IgD-negative memory B cell (primary cell): ENCODE measurements at regions not wholly inside any gene's neighbourhood (a gene's known extent, or its start where the extent isn't known, plus 50 kb on each side); places are given as distances from the start of the nearest gene placed in this dataset.

Source experiments
- H3K27ac Mint-ChIP-seq, 3 donors: one replicate each; pipeline ENCODE4 v1.8.0; 2020 to 2022; ENCODE audit warnings: mild to moderate bottlenecking in 3 of 3, mixed read lengths in 3 of 3, moderate library complexity in 1 of 3
- H3K27me3 Mint-ChIP-seq: one replicate; pipeline ENCODE4 v1.8.0; 2021; ENCODE audit warnings: mixed read lengths
- H3K36me3 Mint-ChIP-seq: one replicate; pipeline ENCODE4 v1.8.0; 2020; ENCODE audit warnings: mild to moderate bottlenecking, mixed read lengths
- H3K4me1 Mint-ChIP-seq, 3 donors: one replicate each; pipeline ENCODE4 v1.8.0; 2020 to 2022; ENCODE audit warnings: mixed read lengths in 3 of 3, mild to moderate bottlenecking in 1 of 3
- H3K4me3 Mint-ChIP-seq, 4 donors: one replicate each; pipeline ENCODE4 v1.8.0; 2020 to 2022; ENCODE audit warnings: mild to moderate bottlenecking in 4 of 4, mixed read lengths in 4 of 4, moderate library complexity in 3 of 4
- H3K9me3 Mint-ChIP-seq, 3 donors: one replicate each; pipeline ENCODE4 v1.8.0; 2020 to 2021; ENCODE audit warnings: mixed read lengths in 3 of 3, mild to moderate bottlenecking in 1 of 3

DNA sequence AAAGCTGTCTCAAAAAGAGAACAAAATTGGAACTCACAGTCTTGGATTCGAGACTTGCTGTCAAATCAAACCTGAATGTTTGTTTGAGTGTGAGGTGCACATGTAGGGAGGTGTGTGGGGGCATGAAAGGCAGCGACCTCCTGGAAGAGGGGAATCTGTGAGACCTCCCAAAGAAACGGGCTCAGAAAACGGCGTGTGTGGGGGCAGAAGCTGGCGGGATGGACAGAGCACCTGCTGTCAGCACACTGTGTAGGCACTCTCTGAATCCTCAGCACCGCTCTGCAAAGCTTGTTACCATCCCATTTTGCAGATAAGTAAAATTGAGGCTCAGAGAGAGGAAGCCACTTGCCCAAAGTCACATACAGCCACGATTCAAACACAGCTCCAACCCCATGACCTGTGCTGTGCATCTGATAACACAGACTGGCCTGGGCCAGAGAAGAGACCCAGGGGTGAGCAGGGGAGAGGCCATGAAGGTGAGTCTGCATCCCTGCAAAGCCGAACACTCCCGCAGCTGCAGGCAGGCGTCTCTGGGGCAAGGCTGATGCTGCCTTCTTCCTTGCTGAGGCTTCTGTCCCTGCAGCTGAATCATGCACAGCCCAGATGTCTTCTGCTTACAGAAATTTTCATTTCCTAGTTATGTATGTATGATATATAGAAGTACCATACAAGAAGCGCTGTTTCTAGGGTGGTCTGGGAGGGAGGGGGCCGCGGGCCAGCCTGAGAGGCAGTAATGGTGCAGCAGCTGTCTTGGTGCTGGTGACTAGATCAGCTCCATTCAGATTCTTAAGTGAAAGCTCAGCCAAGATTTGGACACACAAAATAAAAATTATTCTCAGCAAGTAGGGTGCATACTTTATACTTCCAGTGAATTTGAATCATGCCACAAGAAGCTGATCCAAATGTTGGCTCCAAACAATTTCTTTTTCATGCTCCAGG is 67.3 kb upstream of the SHISAL1 start:
- Mint-ChIP-seq H3K27me3 (no peaks in the 10 kb centered on the region), H3K36me3 (peaks cover 4% of the 10 kb centered on the region), H3K27ac (no peak overlapping the region), H3K4me3 (no peak overlapping the region), H3K9me3 (peaks cover 6 to 7% (median 6%) of the 10 kb centered on the region in 3 donors), H3K4me1 (no peaks in the 10 kb centered on the region)

DNA sequence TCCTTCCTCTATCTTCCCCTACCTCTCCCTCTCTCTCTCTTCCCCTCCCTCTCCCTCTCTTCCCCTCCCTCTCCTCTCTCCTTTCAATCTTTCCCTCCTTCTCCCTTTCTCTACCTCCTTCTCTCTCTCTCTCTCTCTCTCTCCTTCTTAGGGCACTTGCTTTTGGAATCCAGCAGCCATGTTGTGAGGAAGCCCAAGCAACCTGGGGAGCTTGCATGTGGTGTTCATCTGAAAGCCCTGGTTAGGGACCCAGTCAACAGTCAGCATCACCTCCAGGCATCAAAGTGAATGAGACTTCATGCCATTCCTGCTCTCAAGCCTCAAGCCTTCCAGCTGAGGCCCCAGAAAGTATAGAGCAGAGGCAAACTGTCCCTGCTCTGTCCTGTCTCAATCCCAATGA is 65.6 kb upstream of the SHISAL1 start:
- Mint-ChIP-seq H3K4me1 (no peaks in the 10 kb centered on the region), H3K4me3 (no peak overlapping the region), H3K9me3 (peaks cover 8 to 11% (median 11%) of the 10 kb centered on the region in 3 donors), H3K27me3 (peaks cover 2% of the 10 kb centered on the region), H3K36me3 (peaks cover 3% of the 10 kb centered on the region), H3K27ac (no peak overlapping the region)

GRCh38 chr22:44375451-44375850 is 62.7 kb upstream of the SHISAL1 start:
- peaks cover 2% of the 10 kb centered on the region for H3K27me3 Mint-ChIP-seq
- H3K4me1 Mint-ChIP-seq: no peaks in the 10 kb centered on the region
- H3K27ac Mint-ChIP-seq: no peak overlapping the region
- no peak overlapping the region for H3K4me3 Mint-ChIP-seq
- H3K36me3 Mint-ChIP-seq: peaks cover 4% of the 10 kb centered on the region
- H3K9me3 Mint-ChIP-seq: peaks cover 8 to 11% (median 11%) of the 10 kb centered on the region in 3 donors

- H3K27ac Mint-ChIP-seq: no peak overlapping the region
- H3K4me3 Mint-ChIP-seq: no peak overlapping the region
- peaks cover 4% of the 10 kb centered on the region for H3K27me3 Mint-ChIP-seq
- no peaks in the 10 kb centered on the region for H3K4me1 Mint-ChIP-seq
- peaks cover 6 to 11% (median 8%) of the 10 kb centered on the region in 3 donors for H3K9me3 Mint-ChIP-seq
- peaks cover 4% of the 10 kb centered on the region for H3K36me3 Mint-ChIP-seq
Observed at GRCh38 chr22:44373234-44373633, 60.5 kb upstream of the SHISAL1 start.

- Mint-ChIP-seq H3K27ac (no peak overlapping the region), H3K9me3 (peaks cover 6 to 11% (median 7%) of the 10 kb centered on the region in 3 donors)
Observed at GRCh38 chr22:44372611-44373010, 59.9 kb upstream of the SHISAL1 start.

GRCh38 chr22:44371741-44372525 is 59.2 kb upstream of the SHISAL1 start:
- H3K4me3 Mint-ChIP-seq: no peak overlapping the region
- no peaks in the 10 kb centered on the region for H3K4me1 Mint-ChIP-seq
- no peak overlapping the region for H3K27ac Mint-ChIP-seq
- H3K36me3 Mint-ChIP-seq: peaks cover 1% of the 10 kb centered on the region
- H3K27me3 Mint-ChIP-seq: peaks cover 4% of the 10 kb centered on the region
- H3K9me3 Mint-ChIP-seq: peaks cover 5 to 11% (median 6%) of the 10 kb centered on the region in 3 donors

More at GRCh38 chr22:44372611-44373010, 59.9 kb upstream of the SHISAL1 start:
- no peak overlapping the region for H3K4me3 Mint-ChIP-seq
- peaks cover 4% of the 10 kb centered on the region for H3K27me3 Mint-ChIP-seq
- H3K4me1 Mint-ChIP-seq: no peaks in the 10 kb centered on the region
- peaks cover 4% of the 10 kb centered on the region for H3K36me3 Mint-ChIP-seq

- H3K4me1 Mint-ChIP-seq: no peaks in the 10 kb centered on the region
Observed at GRCh38 chr22:44369916-44370801, 57.4 kb upstream of the SHISAL1 start.

GRCh38 chr22:44369293-44369661 is 56.5 kb upstream of the SHISAL1 start:
- H3K9me3 Mint-ChIP-seq: peaks cover 0 to 3% (median 0%) of the 10 kb centered on the region in 3 donors
- no peaks in the 10 kb centered on the region for H3K4me1 Mint-ChIP-seq
- H3K36me3 Mint-ChIP-seq: peaks cover 1% of the 10 kb centered on the region
- H3K27me3 Mint-ChIP-seq: peaks cover 3% of the 10 kb centered on the region
- H3K27ac Mint-ChIP-seq: no peak overlapping the region
- no peak overlapping the region for H3K4me3 Mint-ChIP-seq

More at GRCh38 chr22:44369916-44370801, 57.4 kb upstream of the SHISAL1 start:
- peaks cover 2 to 5% (median 5%) of the 10 kb centered on the region in 3 donors for H3K9me3 Mint-ChIP-seq
- no peak overlapping the region for H3K4me3 Mint-ChIP-seq
- peaks cover 4% of the 10 kb centered on the region for H3K27me3 Mint-ChIP-seq
- no peak overlapping the region for H3K27ac Mint-ChIP-seq
- peaks cover 1% of the 10 kb centered on the region for H3K36me3 Mint-ChIP-seq

GRCh38 chr22:44368611-44369292 is 56.0 kb upstream of the SHISAL1 start:
- H3K4me1 Mint-ChIP-seq: no peaks in the 10 kb centered on the region
- peaks cover 1% of the 10 kb centered on the region for H3K36me3 Mint-ChIP-seq
- H3K27me3 Mint-ChIP-seq: peaks cover 2% of the 10 kb centered on the region
- H3K4me3 Mint-ChIP-seq: no peak overlapping the region
- H3K9me3 Mint-ChIP-seq: no peaks in the 10 kb centered on the region
- H3K27ac Mint-ChIP-seq: no peak overlapping the region

GRCh38 chr22:44366372-44367300 is 53.9 kb upstream of the SHISAL1 start:
- peaks cover 2% of the 10 kb centered on the region for H3K27me3 Mint-ChIP-seq
- no peaks in the 10 kb centered on the region for H3K9me3 Mint-ChIP-seq
- no peak overlapping the region for H3K4me3 Mint-ChIP-seq
- no peaks in the 10 kb centered on the region for H3K4me1 Mint-ChIP-seq
- H3K36me3 Mint-ChIP-seq: peaks cover 1% of the 10 kb centered on the region
- H3K27ac Mint-ChIP-seq: no peak overlapping the region

GRCh38 chr22:44365832-44366231 is 53.1 kb upstream of the SHISAL1 start:
- Mint-ChIP-seq H3K9me3 (no peaks in the 10 kb centered on the region), H3K27me3 (peaks cover 3% of the 10 kb centered on the region), H3K27ac (peak overlapping the region in 1 of 3 donors; percentile 71)

GRCh38 chr22:44365191-44365590 is 52.4 kb upstream of the SHISAL1 start:
- no peak overlapping the region for H3K4me3 Mint-ChIP-seq
- no peaks in the 10 kb centered on the region for H3K36me3 Mint-ChIP-seq
- H3K27ac Mint-ChIP-seq: no peak overlapping the region
- no peaks in the 10 kb centered on the region for H3K4me1 Mint-ChIP-seq
- H3K27me3 Mint-ChIP-seq: peaks cover 3% of the 10 kb centered on the region
- H3K9me3 Mint-ChIP-seq: no peaks in the 10 kb centered on the region

More at GRCh38 chr22:44365832-44366231, 53.1 kb upstream of the SHISAL1 start:
- Mint-ChIP-seq H3K36me3 (peaks cover 1% of the 10 kb centered on the region), H3K4me3 (no peak overlapping the region), H3K4me1 (no peaks in the 10 kb centered on the region)

- H3K4me1 Mint-ChIP-seq: no peaks in the 10 kb centered on the region
- peaks cover 1% of the 10 kb centered on the region for H3K27me3 Mint-ChIP-seq
- H3K36me3 Mint-ChIP-seq: no peaks in the 10 kb centered on the region
- no peaks in the 10 kb centered on the region for H3K9me3 Mint-ChIP-seq
- no peak overlapping the region for H3K4me3 Mint-ChIP-seq
- H3K27ac Mint-ChIP-seq: no peak overlapping the region
Observed at GRCh38 chr22:44364751-44365130, 52.0 kb upstream of the SHISAL1 start.
